ENCODE measurements at regions not wholly inside any gene's neighbourhood (a gene's known extent, or its start where the extent isn't known, plus 50 kb on each side); places are given as distances from the start of the nearest gene placed in this dataset.

GRCh38 chr15:60079210-60079609 is 75.1 kb downstream of the FOXB1 start:
- no peak for DNase-seq (ENCODE audit: extremely low read depth, low read depth)
- peak; percentile 18 for TF ChIP-seq CTCF (IDR thresholded peaks at IDR 0.05; ENCODE audit: low read depth, low read length, missing control alignments)

GRCh38 chr15:60081976-60082375 is 77.9 kb downstream of the FOXB1 start:
- DNase-seq (ENCODE audit: extremely low read depth, low read depth), result no peak
- H3K4me3 ChIP-seq (replicated peaks; ENCODE audit: low read depth, low read length), result no peak overlapping the region
- no peak for TF ChIP-seq CTCF (IDR thresholded peaks at IDR 0.05; ENCODE audit: low read depth, low read length, missing control alignments)

More at GRCh38 chr15:60079210-60079609, 75.1 kb downstream of the FOXB1 start:
- no peak overlapping the region for H3K4me3 ChIP-seq (replicated peaks; ENCODE audit: low read depth, low read length)

- TF ChIP-seq CTCF (IDR thresholded peaks at IDR 0.05; ENCODE audit: low read depth, low read length, missing control alignments), result no peak
- no peak for DNase-seq (ENCODE audit: extremely low read depth, low read depth)
- H3K4me3 ChIP-seq (replicated peaks; ENCODE audit: low read depth, low read length), result no peak overlapping the region
These were observed 79.2 kb downstream of the FOXB1 start for GRCh38 chr15:60083318-60083717.

- TF ChIP-seq CTCF (IDR thresholded peaks at IDR 0.05; ENCODE audit: low read depth, low read length, missing control alignments), result no peak
- no peak overlapping the region for H3K4me3 ChIP-seq (replicated peaks; ENCODE audit: low read depth, low read length)
- DNase-seq (ENCODE audit: extremely low read depth, low read depth), result no peak
These were observed 82.7 kb downstream of the FOXB1 start for GRCh38 chr15:60086681-60087429.

GRCh38 chr15:60087561-60087960 is 83.5 kb downstream of the FOXB1 start:
- no peak overlapping the region for H3K4me3 ChIP-seq (replicated peaks; ENCODE audit: low read depth, low read length)
- TF ChIP-seq CTCF (IDR thresholded peaks at IDR 0.05; ENCODE audit: low read depth, low read length, missing control alignments), result no peak

GRCh38 chr15:60090747-60091146 is 86.6 kb downstream of the FOXB1 start:
- TF ChIP-seq CTCF (IDR thresholded peaks at IDR 0.05; ENCODE audit: low read depth, low read length, missing control alignments), result no peak
- no peak overlapping the region for H3K4me3 ChIP-seq (replicated peaks; ENCODE audit: low read depth, low read length)
- DNase-seq (ENCODE audit: extremely low read depth, low read depth), result no peak

More at GRCh38 chr15:60087561-60087960, 83.5 kb downstream of the FOXB1 start:
- no peak for DNase-seq (ENCODE audit: extremely low read depth, low read depth)

DNA sequence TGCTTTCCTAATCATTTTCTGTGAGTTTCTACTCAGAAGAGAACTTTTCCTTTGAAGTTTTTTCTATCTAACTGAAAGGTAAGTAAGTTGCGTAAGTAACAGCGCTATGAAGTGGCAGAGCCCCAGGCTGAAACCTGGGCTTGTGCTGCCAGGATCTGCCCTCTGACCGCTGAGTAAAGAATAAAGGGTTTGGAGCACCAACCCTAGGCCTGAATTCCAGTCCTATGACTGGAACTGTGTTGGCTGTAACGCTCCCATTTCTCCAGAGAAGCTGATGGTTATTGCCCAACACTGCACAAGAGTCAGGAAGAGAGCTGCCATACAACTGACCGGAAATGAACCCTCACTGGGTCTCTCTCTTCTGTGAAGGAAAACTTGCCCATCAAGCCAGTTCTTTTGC is 87.0 kb downstream of the FOXB1 start:
- no peak for TF ChIP-seq CTCF (IDR thresholded peaks at IDR 0.05; ENCODE audit: low read depth, low read length, missing control alignments)
- no peak overlapping the region for H3K4me3 ChIP-seq (replicated peaks; ENCODE audit: low read depth, low read length)
- no peak for DNase-seq (ENCODE audit: extremely low read depth, low read depth)

Measured in HFF-Myc (cell line).